HG03520 (cell line): ENCODE measurements at regions not wholly inside any gene's neighbourhood (a gene's known extent, or its start where the extent isn't known, plus 50 kb on each side); places are given as distances from the start of the nearest gene placed in this dataset.
"Not testable (repeated sequence)": the region's sequence is repeated elsewhere in the genome, so short reads cannot be mapped to it uniquely, and the experiment has no call there.

ENCODE experiments used
- ATAC-seq: cut with Tn5 transposase; IDR thresholded peaks from one replicate; pipeline ENCODE4 v1.9.1; 2021; ENCODE audit warnings: mild to moderate bottlenecking, moderate library complexity; ENCODE audit not compliant: unreplicated experiment

DNA sequence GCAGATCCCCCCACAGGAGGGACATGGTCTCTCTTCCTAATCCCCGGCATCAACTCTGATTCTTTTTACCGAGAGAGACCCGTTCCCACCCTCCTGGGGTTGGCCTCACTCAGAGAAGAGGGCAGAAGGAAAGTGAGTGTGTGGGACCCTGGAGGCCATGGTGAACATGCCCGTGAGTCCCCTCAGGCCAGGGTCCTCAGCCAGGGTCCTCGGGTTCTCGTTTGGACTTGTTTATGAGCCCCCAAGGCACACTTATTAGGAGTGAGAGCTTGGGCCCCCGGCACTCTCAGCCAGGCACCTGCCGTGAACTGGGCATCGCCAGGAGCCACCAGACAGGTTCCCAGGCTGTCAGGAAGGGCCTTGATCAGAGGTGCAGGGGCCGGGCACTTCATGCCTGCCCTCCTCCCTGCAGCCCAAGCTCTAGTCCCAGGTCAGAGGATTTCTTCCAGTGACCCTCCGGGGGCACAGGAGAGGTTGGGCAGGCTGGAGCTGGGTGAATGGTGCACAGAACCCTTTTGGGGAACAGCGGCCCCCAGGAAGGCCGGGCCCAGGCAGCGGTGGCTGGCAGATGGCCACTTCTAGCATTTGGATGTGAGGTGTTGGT is 122.6 kb downstream of the CRYAA start:
- no peak for ATAC-seq

GRCh38 chr21:43290421-43291346 is 121.9 kb downstream of the CRYAA start:
- no peak for ATAC-seq

- ATAC-seq: no peak
Observed at GRCh38 chr21:43289966-43290365, 121.2 kb downstream of the CRYAA start.

GRCh38 chr21:43289442-43289841 is 120.6 kb downstream of the CRYAA start:
- ATAC-seq: no peak

DNA sequence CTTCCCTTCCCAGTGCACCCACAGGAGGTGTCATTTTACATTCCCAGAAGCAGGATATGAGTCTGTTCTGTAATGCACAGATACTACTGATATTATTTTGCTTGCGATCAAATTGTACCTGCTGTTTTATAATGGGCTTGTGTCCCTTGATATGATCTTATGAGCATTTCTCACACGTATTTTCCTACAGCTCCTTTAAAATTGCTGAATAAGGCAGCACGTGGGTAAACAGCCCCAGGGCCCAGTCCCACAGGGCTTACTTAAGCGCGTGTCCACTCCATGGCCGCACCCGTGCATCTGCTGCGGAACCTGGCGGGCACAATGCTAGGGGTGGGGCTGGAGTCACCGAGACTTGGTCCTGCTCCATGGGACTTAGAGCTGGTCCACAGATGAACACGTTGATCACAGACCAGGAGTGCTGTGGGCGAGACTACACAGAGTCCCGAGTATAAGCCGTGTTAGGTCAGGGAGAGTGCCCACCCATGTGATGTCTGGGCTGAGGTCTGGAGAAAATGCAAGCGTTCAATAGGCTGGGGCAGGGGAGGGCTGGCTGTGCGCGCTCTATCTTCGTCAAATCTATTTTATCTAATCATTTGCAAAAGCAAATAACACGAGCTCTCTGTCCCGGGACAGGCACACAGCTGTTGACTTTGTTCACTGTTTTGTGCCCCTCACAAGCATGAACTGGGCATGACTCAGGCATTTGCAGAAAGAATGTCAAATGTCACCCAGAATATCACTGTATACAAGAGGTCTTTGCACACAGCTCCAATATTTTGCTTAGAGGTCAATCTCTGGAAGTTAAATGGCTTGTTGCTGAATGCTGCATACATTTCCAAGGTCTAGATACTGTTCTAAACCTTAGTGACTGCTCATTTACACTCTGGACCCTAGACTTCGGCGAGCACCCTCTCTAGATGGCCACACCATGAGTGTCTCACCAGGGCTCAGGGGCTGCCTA is 119.3 kb downstream of the CRYAA start:
- ATAC-seq: no peak

DNA sequence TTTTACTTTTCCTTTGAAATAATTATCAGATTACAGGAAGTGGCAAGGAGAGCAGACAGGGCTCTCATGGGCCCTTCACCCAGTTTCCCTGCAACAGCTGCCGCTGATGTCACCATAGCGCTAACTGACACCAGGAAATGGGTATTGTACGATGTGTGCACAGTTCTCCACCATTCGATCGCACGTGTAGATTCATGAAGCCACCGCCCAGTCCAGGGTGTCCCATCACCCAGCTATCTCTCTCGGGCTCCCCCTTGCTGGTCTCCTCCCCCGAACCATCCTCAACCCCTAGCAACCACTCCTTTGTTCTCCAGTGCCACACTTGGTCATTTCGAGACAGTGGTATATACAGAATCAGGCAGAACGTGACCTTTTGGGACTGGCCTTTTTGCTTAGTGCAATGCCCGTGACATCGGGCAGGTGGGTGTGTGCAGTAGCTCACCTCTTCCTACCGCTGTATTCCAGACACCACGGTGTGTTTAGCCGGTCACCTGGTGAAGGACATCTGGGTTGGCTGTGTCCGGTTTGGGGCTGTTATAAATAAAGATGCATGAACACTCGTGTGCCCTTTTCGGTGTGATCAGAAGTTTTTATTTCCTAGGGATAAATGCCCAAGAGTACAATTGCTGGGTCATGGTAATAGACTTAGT is 118.4 kb downstream of the CRYAA start:
- no peak for ATAC-seq

DNA sequence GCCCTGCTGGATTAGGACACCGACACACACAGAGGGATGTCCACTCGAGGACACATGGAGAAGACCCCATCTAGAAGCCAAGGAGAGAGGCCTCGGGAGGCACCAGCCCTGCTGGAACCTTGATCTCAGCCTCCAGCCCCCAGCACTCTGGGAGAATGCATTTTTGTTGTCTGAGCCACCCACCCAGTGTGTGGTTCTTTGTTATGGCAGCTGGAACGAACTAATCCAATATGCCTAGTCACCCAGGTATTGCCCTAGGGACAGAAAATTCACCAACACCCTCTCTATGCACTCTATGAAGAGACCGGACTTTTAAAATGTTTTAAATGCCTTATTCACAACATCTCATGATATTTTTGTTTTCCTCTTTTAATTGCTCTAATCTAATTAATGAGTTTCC is 117.4 kb downstream of the CRYAA start:
- ATAC-seq: no peak

DNA sequence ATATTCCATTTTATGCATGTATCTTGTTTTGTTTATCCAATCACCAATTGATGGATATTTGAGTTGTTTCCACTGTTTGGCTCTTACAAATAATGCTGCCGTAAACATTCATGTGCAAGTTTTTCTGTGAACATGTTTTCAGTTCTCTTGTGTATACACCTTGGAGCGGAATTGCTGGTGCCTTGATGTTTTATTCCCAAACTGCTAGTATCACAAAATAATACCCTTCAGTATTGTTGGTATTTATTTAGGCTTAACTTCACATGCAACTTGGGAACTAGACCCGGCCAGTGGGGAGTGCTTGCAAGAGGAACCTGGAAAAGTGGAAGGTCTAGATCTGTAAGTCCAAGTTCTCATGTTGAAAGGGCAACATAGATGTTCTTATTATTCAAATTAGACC is 115.9 kb downstream of the CRYAA start:
- no peak for ATAC-seq

DNA sequence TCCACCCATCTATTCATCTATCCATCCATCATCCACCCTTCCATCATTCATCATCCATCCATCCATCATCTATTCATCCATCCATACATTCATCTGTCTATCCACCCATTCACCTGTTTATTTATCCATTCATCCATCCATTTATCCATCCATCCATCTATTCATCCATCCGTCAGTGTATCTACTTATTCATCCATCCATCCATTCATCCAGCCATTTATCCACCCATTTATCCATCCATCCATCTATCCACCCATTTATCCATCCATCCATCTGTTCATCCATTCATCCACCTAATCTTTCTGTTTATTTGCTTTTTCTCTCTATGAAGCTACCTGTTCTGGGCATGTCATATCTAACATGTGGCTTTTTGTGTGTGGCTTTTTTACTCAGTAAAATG is 115.4 kb downstream of the CRYAA start:
- no peak for ATAC-seq

DNA sequence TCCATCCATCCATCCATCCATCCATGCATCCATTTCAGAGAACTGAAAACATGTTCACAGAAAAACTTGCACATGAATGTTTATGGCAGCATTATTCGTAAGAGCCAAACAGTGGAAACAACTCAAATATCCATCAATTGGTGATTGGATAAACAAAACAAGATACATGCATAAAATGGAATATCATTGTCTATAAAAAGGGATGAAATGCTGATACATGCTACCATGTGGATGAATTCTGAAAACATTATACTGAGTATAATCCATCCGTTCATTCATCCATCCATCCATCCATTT is 115.1 kb downstream of the CRYAA start:
- not testable (repeated sequence) for ATAC-seq

DNA sequence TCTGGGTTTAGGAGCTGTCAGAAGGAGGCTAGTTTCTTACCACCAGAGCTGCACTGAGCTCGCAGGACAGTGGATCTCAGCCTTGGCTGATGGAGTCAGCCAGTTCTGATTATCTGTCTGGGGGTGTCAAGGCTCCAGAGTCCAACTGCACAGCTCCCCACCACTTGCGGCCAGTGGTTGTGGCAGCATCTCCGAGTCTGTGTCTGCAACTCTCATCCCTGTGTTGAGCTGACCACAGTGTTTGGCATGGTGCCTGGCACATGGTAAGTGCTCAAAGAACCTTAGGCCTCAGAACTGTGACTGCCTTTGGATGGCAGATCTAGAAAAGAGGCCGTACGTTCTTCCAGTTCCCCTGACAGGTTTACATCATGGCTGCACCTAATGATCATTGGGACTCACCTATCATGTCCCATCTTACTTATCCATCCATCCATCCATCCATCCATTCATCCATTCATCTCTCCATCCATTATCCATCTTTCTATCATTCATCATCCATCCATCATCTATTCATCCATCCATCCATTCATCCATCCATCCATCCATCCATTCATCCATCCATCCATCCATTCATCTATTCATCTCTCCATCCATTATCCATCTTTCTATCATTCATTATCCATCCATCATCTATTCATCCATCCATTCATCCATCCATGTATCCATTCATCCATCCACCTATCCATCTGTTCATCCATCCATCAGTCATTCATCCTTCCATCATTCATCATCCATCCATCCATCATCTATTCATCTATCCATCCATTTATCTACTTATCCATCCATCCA is 114.5 kb downstream of the CRYAA start:
- ATAC-seq: no peak

- ATAC-seq: no peak
Observed at GRCh38 chr21:43282358-43283120, 113.7 kb downstream of the CRYAA start.

GRCh38 chr21:43281661-43282357 is 113.0 kb downstream of the CRYAA start:
- no peak for ATAC-seq

DNA sequence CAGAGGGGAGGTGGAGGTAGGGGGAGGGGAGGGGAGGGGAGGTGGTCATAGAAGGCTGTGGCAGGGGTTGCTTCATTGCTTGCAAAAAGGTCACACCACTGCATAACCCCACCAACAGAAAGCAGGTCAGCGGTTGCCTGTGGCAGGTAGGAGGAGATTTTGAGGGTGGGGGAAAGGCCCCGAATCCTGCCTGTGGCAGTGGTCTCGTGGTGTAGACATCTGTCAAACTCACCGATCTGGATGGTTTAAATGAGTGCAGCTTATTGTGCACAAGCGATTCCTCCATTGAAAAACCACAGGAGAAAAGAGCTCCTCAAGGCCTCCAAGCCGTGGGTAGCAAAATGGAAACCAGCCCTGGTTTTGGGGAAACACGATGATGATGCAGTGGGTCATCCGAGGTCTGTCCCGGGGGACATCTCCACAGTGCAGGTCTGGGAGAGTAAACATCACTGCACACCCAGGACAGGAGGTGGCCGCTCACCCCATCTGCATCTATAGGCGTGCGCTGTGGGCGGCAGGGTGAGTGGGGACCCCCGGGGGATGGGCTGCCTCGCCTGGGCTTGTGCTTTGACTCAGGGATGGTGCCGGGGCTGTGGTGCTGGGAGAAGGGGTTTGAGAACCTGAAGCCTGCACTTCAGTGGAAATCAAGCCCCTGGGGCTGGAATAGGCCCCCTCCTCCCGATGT is 112.3 kb downstream of the CRYAA start:
- no peak for ATAC-seq

- ATAC-seq: no peak
Observed at GRCh38 chr21:43279578-43279894, 110.7 kb downstream of the CRYAA start.

- no peak for ATAC-seq
Observed at GRCh38 chr21:43278766-43279577, 110.2 kb downstream of the CRYAA start.

DNA sequence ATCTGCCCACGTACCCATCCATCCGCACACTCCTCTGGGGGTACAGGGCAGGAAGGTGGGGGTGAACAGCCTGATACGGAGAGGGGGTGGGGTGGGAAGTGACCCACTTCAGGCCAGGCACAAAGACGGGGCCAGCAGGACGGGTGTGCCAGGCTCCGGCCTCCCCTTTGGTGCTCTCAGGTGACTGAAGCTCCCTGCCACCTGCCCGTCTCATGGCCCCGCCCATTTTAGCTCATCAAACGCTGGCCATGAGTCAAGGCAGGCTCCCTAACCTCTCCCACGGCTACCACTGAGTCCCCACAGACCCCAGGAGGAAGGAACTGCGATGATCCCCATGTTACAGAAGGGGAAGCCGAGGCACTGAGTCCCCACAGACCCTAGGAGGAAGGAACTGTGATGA is 109.6 kb downstream of the CRYAA start:
- ATAC-seq: no peak
